ENCODE measurements at regions not wholly inside any gene's neighbourhood (a gene's known extent, or its start where the extent isn't known, plus 50 kb on each side); places are given as distances from the start of the nearest gene placed in this dataset.

- no peaks in the 10 kb centered on the region for H3K27me3 ChIP-seq
- no peaks in the 10 kb centered on the region for H3K4me1 ChIP-seq
- H3K9me3 ChIP-seq: no peaks in the 10 kb centered on the region
- DNase-seq: no peak
- H3K36me3 ChIP-seq: no peaks in the 10 kb centered on the region
- intact Hi-C loops (cut with DNase I): no loop called here
- TF ChIP-seq POLR2A (IDR thresholded peaks at IDR 0.05): no peak
- no peak for TF ChIP-seq CTCF (IDR thresholded peaks at IDR 0.05)
- H3K27ac ChIP-seq: no peak overlapping the region
- no peak overlapping the region for H3K4me3 ChIP-seq
Measured at GRCh38 chr2:122255924-122256323, 500.5 kb downstream of the TSN start.

GRCh38 chr2:122261911-122262310 is 506.5 kb downstream of the TSN start:
- intact Hi-C loops (cut with DNase I): no loop called here
- Histone ChIP-seq H3K27ac (no peak overlapping the region), H3K27me3 (no peaks in the 10 kb centered on the region), H3K4me1 (no peaks in the 10 kb centered on the region), H3K36me3 (no peaks in the 10 kb centered on the region), H3K4me3 (no peak overlapping the region), H3K9me3 (no peaks in the 10 kb centered on the region)
- 56 to 69% methylated on average over 2 of the region's 2 CpGs for WGBS, 2 donors
- TF ChIP-seq POLR2A (IDR thresholded peaks at IDR 0.05): no peak
- TF ChIP-seq CTCF (IDR thresholded peaks at IDR 0.05): no peak
- DNase-seq: no peak

- H3K9me3 ChIP-seq: no peaks in the 10 kb centered on the region
- no peaks in the 10 kb centered on the region for H3K27me3 ChIP-seq
- intact Hi-C loops (cut with DNase I): no loop called here
- H3K4me3 ChIP-seq: no peak overlapping the region
- no peak for TF ChIP-seq CTCF (IDR thresholded peaks at IDR 0.05)
- WGBS, 2 donors: 39 to 40% methylated on average over 1 of the region's 1 CpG
- H3K36me3 ChIP-seq: no peaks in the 10 kb centered on the region
- no peak overlapping the region for H3K27ac ChIP-seq
- DNase-seq: no peak
- no peaks in the 10 kb centered on the region for H3K4me1 ChIP-seq
Measured at GRCh38 chr2:122263746-122264145, 508.3 kb downstream of the TSN start.

GRCh38 chr2:122266636-122267035 is 511.2 kb downstream of the TSN start:
- no peaks in the 10 kb centered on the region for H3K9me3 ChIP-seq
- H3K4me1 ChIP-seq: no peaks in the 10 kb centered on the region
- WGBS, 2 donors: 16 to 31% methylated on average over 1 of the region's 1 CpG
- DNase-seq: no peak
- no peaks in the 10 kb centered on the region for H3K27me3 ChIP-seq
- intact Hi-C loops (cut with DNase I): no loop called here
- H3K27ac ChIP-seq: no peak overlapping the region
- no peak overlapping the region for H3K4me3 ChIP-seq
- TF ChIP-seq POLR2A (IDR thresholded peaks at IDR 0.05): no peak
- TF ChIP-seq CTCF (IDR thresholded peaks at IDR 0.05): no peak
- no peaks in the 10 kb centered on the region for H3K36me3 ChIP-seq

GRCh38 chr2:122267947-122268346 is 512.5 kb downstream of the TSN start:
- intact Hi-C loops (cut with DNase I): no loop called here
- no peaks in the 10 kb centered on the region for H3K4me1 ChIP-seq
- DNase-seq: no peak
- no peaks in the 10 kb centered on the region for H3K9me3 ChIP-seq
- no peak overlapping the region for H3K4me3 ChIP-seq
- TF ChIP-seq CTCF (IDR thresholded peaks at IDR 0.05): no peak
- TF ChIP-seq POLR2A (IDR thresholded peaks at IDR 0.05): no peak
- H3K27ac ChIP-seq: no peak overlapping the region
- 88% methylated on average over 5 of the region's 5 CpGs for WGBS, 2 donors
- no peaks in the 10 kb centered on the region for H3K27me3 ChIP-seq
- H3K36me3 ChIP-seq: no peaks in the 10 kb centered on the region

All from esophagus squamous epithelium (tissue), 5 donors.